MCF 10A (cell line): ENCODE measurements at regions not wholly inside any gene's neighbourhood (a gene's known extent, or its start where the extent isn't known, plus 50 kb on each side); places are given as distances from the start of the nearest gene placed in this dataset.

Experiments
- BruUV-seq: library from RNA; stranded (reverse); fragments of 400-500 nt; replicated peaks from 2 replicates; lab custom pipeline; 2021; lab: Mats Ljungman, UMichigan
- CTCF ChIA-PET: fragments of 300-600 bp; sonication (Branson Sonifier 250); formaldehyde crosslinking; extraction: SDS; loops from one replicate; lab custom pipeline; 2021; ENCODE audit warnings: antibody characterized with exemption, inconsistent platforms; lab: Yijun Ruan, JAX
- POLR2A ChIA-PET: fragments of 300-600, 350-650 bp; sonication (Branson Sonifier 250); formaldehyde crosslinking; extraction: SDS; loops from one replicate; lab custom pipeline; 2020; ENCODE audit warnings: antibody characterized with exemption, inconsistent platforms; lab: Yijun Ruan, JAX
- DNase-seq: peaks from one replicate; pipeline ENCODE4 v3.0.0-alpha.2; 2018; ENCODE audit not compliant: unreplicated experiment
- H3K27ac Mint-ChIP-seq: one replicate; pipeline ENCODE4 v1.8.0; 2022; ENCODE audit warnings: mild to moderate bottlenecking, low read depth, mixed read lengths; ENCODE audit not compliant: unreplicated experiment
- H3K27me3 Mint-ChIP-seq: one replicate; pipeline ENCODE4 v1.8.0; 2022; ENCODE audit warnings: mixed read lengths; ENCODE audit not compliant: insufficient read depth, unreplicated experiment
- H3K36me3 Mint-ChIP-seq: one replicate; pipeline ENCODE4 v1.8.0; 2022; ENCODE audit warnings: mild to moderate bottlenecking, moderate library complexity, mixed read lengths; ENCODE audit not compliant: insufficient read depth, unreplicated experiment
- H3K4me1 Mint-ChIP-seq: one replicate; pipeline ENCODE4 v1.8.0; 2022; ENCODE audit warnings: mixed read lengths; ENCODE audit not compliant: insufficient read depth, unreplicated experiment
- H3K4me3 Mint-ChIP-seq: one replicate; pipeline ENCODE4 v1.8.0; 2022; ENCODE audit warnings: mild to moderate bottlenecking, moderate library complexity, mixed read lengths; ENCODE audit not compliant: unreplicated experiment
- H3K9me3 Mint-ChIP-seq: one replicate; pipeline ENCODE4 v1.8.0; 2022; ENCODE audit warnings: mixed read lengths; ENCODE audit not compliant: unreplicated experiment
- CTCF ChIP-seq: fragments of 200-600 bp; IDR thresholded peaks from one replicate; pipeline ENCODE4 v1.8.0; 2022; ENCODE audit warnings: antibody characterized with exemption, mild to moderate bottlenecking; ENCODE audit not compliant: unreplicated experiment
- intact Hi-C: fragments of 100-400 bp; cut with micrococcal nuclease; formaldehyde crosslinking; loops from 2 replicates; pipeline ENCODE4 v1.14.1; 2022

GRCh38 chr4:136337216-136337615 lies 1195.1 kb downstream of the PCDH18 start:
- Mint-ChIP-seq H3K36me3 (no peaks in the 10 kb centered on the region), H3K27ac (no peak overlapping the region), H3K4me1 (no peaks in the 10 kb centered on the region), H3K27me3 (no peaks in the 10 kb centered on the region), H3K9me3 (no peaks in the 10 kb centered on the region), H3K4me3 (no peak overlapping the region)
- no TSS peak for BruUV-seq
- TF ChIP-seq CTCF = no peak
- ChIA-PET POLR2A (no interaction called here), CTCF (interaction anchor here (0.6 to 2.4 kb wide), 2 partner anchors 8 to 58 kb away, joined by 3 to 8 read pairs; no protein-coding TSS in a partner anchor)
- intact Hi-C loops = no loop called here
- DNase-seq = no peak

GRCh38 chr4:136336479-136336878 lies 1195.8 kb downstream of the PCDH18 start:
- TF ChIP-seq CTCF = no peak
- no TSS peak for BruUV-seq
- CTCF ChIA-PET = interaction anchor here (0.7 to 2.4 kb wide), 2 partner anchors 7 to 814 kb away, joined by 3 to 8 read pairs; no protein-coding TSS in a partner anchor

DNA sequence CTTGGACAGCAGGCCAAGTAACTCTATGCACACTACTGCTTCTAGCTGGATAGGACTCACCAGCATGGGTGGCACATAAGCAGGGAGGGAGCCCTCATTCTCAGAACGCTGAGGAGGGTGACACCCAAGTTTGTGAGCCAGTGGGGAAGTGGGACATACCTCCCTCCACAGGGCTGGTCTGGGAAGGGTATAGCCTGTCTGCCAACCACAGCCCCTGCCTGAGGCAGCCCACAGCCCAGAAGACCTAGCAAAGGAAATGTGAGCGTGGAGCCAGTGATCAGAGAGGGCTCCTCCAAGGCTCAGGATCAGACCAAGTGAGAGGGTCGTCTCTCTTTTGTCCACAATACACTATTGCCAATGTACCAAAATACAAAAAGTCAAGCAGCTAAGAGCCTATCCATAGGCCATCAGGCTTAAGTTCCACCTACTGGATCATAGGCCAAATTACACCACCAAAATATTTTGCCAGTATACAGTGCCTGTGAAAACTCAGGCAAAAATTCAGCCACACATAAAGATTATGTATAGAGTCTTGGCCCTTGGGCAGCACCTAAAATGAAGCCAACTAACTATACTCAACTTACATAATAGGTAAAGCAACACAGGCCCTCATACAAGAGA lies 1203.1 kb downstream of the PCDH18 start:
- DNase-seq = peak; percentile 8
- ChIA-PET CTCF (interaction anchor here (0.5 to 2.2 kb wide), 9 partner anchors 9 to 1186 kb away, joined by 3 to 8 read pairs (median 3); no protein-coding TSS in a partner anchor), POLR2A (interaction anchor here (0.9 kb wide), 1 partner anchor 9 kb away, joined by 3 read pairs; no protein-coding TSS in a partner anchor)
- Mint-ChIP-seq H3K9me3 (no peaks in the 10 kb centered on the region), H3K4me3 (no peak overlapping the region), H3K27me3 (no peaks in the 10 kb centered on the region), H3K27ac (no peak overlapping the region), H3K4me1 (no peaks in the 10 kb centered on the region), H3K36me3 (no peaks in the 10 kb centered on the region)
- no TSS peak for BruUV-seq
- peak; percentile 35 for TF ChIP-seq CTCF
- intact Hi-C loops = no loop called here

More at GRCh38 chr4:136336479-136336878, 1195.8 kb downstream of the PCDH18 start:
- no peaks in the 10 kb centered on the region for H3K9me3 Mint-ChIP-seq
- H3K27ac Mint-ChIP-seq = no peak overlapping the region
- DNase-seq = no peak
- no peaks in the 10 kb centered on the region for H3K27me3 Mint-ChIP-seq
- POLR2A ChIA-PET = no interaction called here
- no peak overlapping the region for H3K4me3 Mint-ChIP-seq
- no peaks in the 10 kb centered on the region for H3K36me3 Mint-ChIP-seq
- intact Hi-C loops = no loop called here
- no peaks in the 10 kb centered on the region for H3K4me1 Mint-ChIP-seq

GRCh38 chr4:136328131-136328530 lies 1204.2 kb downstream of the PCDH18 start:
- DNase-seq = no peak
- no peaks in the 10 kb centered on the region for H3K27me3 Mint-ChIP-seq
- ChIA-PET CTCF (interaction anchor here (0.5 to 2.2 kb wide), 10 partner anchors 10 to 1190 kb away, joined by 3 to 8 read pairs (median 3); no protein-coding TSS in a partner anchor), POLR2A (no interaction called here)
- no peaks in the 10 kb centered on the region for H3K36me3 Mint-ChIP-seq
- no peak for TF ChIP-seq CTCF
- intact Hi-C loops = no loop called here
- H3K9me3 Mint-ChIP-seq = no peaks in the 10 kb centered on the region
- H3K27ac Mint-ChIP-seq = no peak overlapping the region
- H3K4me3 Mint-ChIP-seq = no peak overlapping the region
- BruUV-seq = no TSS peak
- H3K4me1 Mint-ChIP-seq = no peaks in the 10 kb centered on the region
